GM20000 (cell line): ENCODE measurements at regions not wholly inside any gene's neighbourhood (a gene's known extent, or its start where the extent isn't known, plus 50 kb on each side); places are given as distances from the start of the nearest gene placed in this dataset.

Experiments
- DNase-seq: peaks from one replicate; pipeline ENCODE4 v3.0.0; 2012; ENCODE audit warnings: low spot score
- TF ChIP-seq, protein P1 (sequence below): IDR thresholded peaks from 2 replicates; pipeline ENCODE4 v1.5.1; 2012; ENCODE audit warnings: mild to moderate bottlenecking, control low read depth; ENCODE audit errors: extremely low read depth, missing control alignments

DNA sequence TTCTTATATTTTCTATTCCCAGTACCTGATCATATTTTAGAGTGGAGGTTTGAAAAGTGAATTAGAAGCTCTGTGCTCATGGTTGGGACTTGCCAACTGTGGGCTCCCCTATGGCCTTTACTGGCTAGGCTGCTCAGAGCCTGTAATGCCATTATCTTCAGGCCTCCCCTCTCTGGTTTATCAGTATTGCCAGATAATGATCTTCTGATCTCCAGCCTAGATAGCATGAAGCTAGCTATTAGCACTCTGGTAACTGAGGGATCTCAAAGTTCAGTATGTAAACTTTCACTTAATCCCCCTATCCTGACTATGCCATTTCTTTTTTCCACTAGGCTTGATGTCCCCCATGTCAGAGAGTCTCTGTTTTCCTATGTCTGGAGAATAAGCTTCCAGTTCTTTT is 393.7 kb upstream of the CITED2 start:
- TF ChIP-seq, protein P1, sequence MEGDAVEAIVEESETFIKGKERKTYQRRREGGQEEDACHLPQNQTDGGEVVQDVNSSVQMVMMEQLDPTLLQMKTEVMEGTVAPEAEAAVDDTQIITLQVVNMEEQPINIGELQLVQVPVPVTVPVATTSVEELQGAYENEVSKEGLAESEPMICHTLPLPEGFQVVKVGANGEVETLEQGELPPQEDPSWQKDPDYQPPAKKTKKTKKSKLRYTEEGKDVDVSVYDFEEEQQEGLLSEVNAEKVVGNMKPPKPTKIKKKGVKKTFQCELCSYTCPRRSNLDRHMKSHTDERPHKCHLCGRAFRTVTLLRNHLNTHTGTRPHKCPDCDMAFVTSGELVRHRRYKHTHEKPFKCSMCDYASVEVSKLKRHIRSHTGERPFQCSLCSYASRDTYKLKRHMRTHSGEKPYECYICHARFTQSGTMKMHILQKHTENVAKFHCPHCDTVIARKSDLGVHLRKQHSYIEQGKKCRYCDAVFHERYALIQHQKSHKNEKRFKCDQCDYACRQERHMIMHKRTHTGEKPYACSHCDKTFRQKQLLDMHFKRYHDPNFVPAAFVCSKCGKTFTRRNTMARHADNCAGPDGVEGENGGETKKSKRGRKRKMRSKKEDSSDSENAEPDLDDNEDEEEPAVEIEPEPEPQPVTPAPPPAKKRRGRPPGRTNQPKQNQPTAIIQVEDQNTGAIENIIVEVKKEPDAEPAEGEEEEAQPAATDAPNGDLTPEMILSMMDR = no peak
- no peak for DNase-seq

DNA sequence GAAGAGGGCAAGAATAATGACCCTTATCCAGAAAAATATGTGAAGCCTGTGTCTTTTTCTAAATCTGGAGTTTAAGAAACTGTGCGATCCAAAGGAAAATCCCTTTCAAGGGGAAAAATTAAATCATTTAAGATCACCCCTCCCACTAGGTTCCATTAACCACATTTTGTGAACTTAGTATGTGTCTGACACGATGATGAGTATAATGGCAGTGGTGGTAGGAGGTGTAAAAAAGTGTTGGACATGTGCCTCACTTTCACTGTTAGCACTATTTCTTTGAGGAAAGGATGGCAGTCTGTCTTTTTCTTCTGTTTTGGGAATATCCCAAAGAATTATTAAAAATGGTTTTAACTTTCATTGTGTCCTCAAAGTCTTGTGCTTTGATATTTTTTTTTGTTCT is 392.3 kb upstream of the CITED2 start:
- DNase-seq = no peak
- TF ChIP-seq, protein P1 = no peak

DNA sequence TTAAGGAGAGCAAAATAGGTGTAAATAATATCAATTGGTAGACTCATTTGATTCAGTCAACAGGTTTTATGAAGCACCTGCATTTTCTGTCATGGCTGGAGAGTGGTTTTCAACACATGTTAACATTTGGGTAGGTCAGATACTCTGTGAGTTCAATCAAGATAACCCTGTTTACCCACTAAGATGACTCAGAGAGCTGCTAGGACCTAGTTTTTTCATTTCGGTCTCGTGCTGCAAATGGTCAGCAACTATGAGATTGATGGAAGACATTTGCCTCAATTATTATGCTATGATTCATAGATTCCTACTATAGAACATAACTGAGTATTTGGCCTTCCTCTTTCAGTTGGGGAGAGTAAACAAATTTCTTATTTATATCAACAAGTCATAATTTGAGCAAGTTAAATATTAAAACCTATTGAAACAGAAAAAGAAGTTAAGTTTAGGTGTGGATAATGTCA is 391.4 kb upstream of the CITED2 start:
- TF ChIP-seq, protein P1 = no peak
- DNase-seq = no peak

DNA sequence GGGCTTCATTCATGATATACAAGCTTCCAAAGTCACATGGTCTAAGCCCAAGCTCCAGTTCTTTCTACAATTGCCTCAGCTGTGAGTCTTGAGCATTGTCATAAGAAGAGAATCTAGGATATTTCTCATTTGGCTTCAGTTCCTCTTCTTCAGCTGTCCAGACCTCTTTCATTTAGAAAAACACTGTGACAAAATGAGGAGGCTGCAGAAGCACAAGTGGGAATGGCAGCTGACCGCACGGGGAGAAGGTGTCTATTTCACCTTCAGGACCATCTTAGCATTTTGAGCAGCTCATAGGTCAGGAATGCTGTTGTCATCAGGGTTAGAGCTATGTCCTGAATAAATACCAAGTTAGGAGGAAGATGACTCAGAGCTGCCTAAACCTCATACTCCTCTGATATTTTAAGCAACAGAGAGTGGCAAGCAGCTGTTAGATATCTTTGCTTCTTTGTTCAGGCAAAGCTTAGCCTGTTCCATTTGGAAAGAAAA is 390.1 kb upstream of the CITED2 start:
- TF ChIP-seq, protein P1 = no peak
- peak; percentile 26 for DNase-seq

DNA sequence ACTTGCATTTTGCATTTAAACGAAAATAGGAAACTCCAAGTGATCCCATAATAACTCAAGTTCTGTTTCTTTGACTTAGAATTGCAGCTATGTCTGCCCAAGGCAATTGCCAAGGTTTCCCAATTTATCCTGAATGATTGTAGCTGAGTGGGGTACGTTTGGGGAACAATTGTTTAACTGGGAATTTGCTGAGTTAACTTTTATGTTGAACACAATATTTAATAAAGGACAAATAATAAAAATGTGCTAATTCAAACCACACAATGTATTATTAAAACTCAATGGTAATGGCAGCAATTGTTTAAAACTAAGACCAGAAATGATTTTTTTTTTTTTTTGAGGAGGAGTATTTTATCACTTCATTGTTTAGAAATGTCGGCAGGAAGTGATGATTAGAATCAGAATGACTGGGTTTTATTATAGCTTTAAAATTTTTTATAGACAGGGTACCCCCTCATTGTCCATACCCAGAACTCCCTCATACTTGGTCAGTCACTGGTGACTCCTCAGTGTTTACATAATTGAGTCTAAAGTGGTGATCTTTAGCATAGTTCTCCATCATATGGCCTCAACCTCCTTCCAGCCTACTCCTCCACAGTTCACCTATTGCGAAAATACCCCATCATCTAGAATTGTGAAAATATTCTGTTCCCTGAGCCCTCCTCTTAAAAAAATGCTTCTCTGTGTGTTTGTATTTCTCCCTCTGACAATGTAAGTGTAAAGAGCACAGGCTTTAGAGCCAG is 389.2 kb upstream of the CITED2 start:
- no peak for DNase-seq
- TF ChIP-seq, protein P1 = no peak

DNA sequence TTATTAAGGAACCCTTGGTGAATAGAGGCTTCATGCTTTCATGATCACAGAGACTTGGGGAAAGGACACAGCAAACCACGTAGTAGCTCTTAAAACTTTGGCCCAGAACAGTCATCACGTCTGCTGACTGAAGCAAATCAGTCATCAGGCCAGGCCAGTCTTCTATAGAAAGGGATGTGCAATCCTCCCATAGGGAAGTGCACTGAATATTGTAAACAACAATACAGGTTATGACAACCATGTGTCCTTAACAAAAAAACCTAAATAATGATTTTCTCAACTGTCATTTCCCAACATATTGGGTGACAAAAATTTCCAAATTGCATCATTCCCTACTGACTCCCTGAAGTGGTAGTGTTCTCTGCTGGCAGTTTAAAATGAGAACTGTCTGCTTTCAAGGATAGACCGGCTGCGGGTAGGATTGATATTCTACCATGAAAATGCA is 388.2 kb upstream of the CITED2 start:
- no peak for DNase-seq
- TF ChIP-seq, protein P1 = no peak

DNA sequence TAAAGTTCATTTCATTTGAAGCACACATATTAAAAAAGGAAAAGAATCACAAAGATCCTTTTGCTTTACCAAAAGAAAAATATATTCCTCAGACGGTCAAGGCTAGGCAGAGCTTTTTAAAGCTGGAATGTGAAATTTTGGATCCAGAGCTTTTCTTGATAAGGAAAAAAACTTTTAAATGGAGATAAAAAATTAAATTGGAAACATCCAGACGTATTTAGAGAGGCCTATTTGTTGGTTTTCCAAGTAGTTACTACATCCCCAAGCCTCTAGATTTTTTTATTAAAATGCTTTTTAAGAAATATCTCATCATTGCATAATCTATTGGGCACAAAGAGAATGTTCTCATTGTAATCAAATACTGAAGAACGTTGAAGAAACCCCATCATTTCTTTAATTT is 385.7 kb upstream of the CITED2 start:
- TF ChIP-seq, protein P1 = no peak
- no peak for DNase-seq
